NCI-H524 treated with DMSO at 0.1 percent for 48 hours (cell line): ENCODE measurements at regions not wholly inside any gene's neighbourhood (a gene's known extent, or its start where the extent isn't known, plus 50 kb on each side); places are given as distances from the start of the nearest gene placed in this dataset.
A peak's percentile ranks its signal among the peaks of the same experiment; 100 is the strongest.

Source experiments
- DNase-seq: peaks from one replicate; lab custom pipeline; 2025; lab: John Stamatoyannopoulos, UW

- DNase-seq = peak; percentile 12
These were observed 104.6 kb upstream of the TEX51 start for GRCh38 chr2:126793885-126794613.

- no peak for DNase-seq
These were observed 103.0 kb upstream of the TEX51 start for GRCh38 chr2:126795656-126796055.

- DNase-seq = no peak
These were observed 101.6 kb upstream of the TEX51 start for GRCh38 chr2:126796931-126797621.

GRCh38 chr2:126797622-126798275 lies 100.9 kb upstream of the TEX51 start:
- no peak for DNase-seq

- no peak for DNase-seq
These were observed 100.2 kb upstream of the TEX51 start for GRCh38 chr2:126798276-126799140.

- no peak for DNase-seq
These were observed 99.4 kb upstream of the TEX51 start for GRCh38 chr2:126799301-126799700.

GRCh38 chr2:126801473-126801872 lies 97.2 kb upstream of the TEX51 start:
- no peak for DNase-seq

- DNase-seq = no peak
These were observed 96.4 kb upstream of the TEX51 start for GRCh38 chr2:126802316-126802715.

- DNase-seq = no peak
These were observed 95.8 kb upstream of the TEX51 start for GRCh38 chr2:126802774-126803433.

GRCh38 chr2:126803434-126803775 lies 95.3 kb upstream of the TEX51 start:
- no peak for DNase-seq

GRCh38 chr2:126804347-126804746 lies 94.3 kb upstream of the TEX51 start:
- no peak for DNase-seq

- no peak for DNase-seq
These were observed 89.8 kb upstream of the TEX51 start for GRCh38 chr2:126808929-126809328.

- no peak for DNase-seq
These were observed 89.3 kb upstream of the TEX51 start for GRCh38 chr2:126809340-126809739.

GRCh38 chr2:126810001-126810400 lies 88.7 kb upstream of the TEX51 start:
- no peak for DNase-seq

GRCh38 chr2:126811101-126811500 lies 87.6 kb upstream of the TEX51 start:
- no peak for DNase-seq

GRCh38 chr2:126817172-126817571 lies 81.5 kb upstream of the TEX51 start:
- no peak for DNase-seq

- DNase-seq = no peak
These were observed 76.6 kb upstream of the TEX51 start for GRCh38 chr2:126822115-126822514.

- no peak for DNase-seq
These were observed 75.8 kb upstream of the TEX51 start for GRCh38 chr2:126822921-126823320.

- no peak for DNase-seq
These were observed 74.7 kb upstream of the TEX51 start for GRCh38 chr2:126823951-126824350.

- no peak for DNase-seq
These were observed 74.0 kb upstream of the TEX51 start for GRCh38 chr2:126824663-126825062.

- no peak for DNase-seq
These were observed 73.4 kb upstream of the TEX51 start for GRCh38 chr2:126825316-126825715.

GRCh38 chr2:126826491-126826890 lies 72.2 kb upstream of the TEX51 start:
- no peak for DNase-seq
